ENCODE measurements at regions not wholly inside any gene's neighbourhood (a gene's known extent, or its start where the extent isn't known, plus 50 kb on each side); places are given as distances from the start of the nearest gene placed in this dataset.

GRCh38 chr7:145902123-145902522, 214.5 kb upstream of the CNTNAP2 start:
- ChIA-PET POLR2A (no interaction called here), CTCF (no interaction called here)
- no peak for DNase-seq (ENCODE audit: extremely low spot score)
- TF ChIP-seq L3MBTL2 (conservative IDR thresholded peaks at IDR 0.05) (no peak), FOXM1 (IDR thresholded peaks at IDR 0.05; ENCODE audit: borderline replicate concordance) (no peak), FOXK2 (IDR thresholded peaks at IDR 0.05) (no peak), PKNOX1 (IDR thresholded peaks at IDR 0.05) (no peak), ZNF384 (IDR thresholded peaks at IDR 0.05) (no peak), HDGF (IDR thresholded peaks at IDR 0.05; ENCODE audit: borderline replicate concordance) (no peak)

- DNase-seq (ENCODE audit: extremely low spot score): no peak
- ChIA-PET POLR2A (no interaction called here), CTCF (no interaction called here)
Observed at GRCh38 chr7:145899938-145900337, 216.7 kb upstream of the CNTNAP2 start.

GRCh38 chr7:145893925-145894535, 222.6 kb upstream of the CNTNAP2 start:
- POLR2A ChIA-PET: no interaction called here
- no peak for TF ChIP-seq NFRKB (IDR thresholded peaks at IDR 0.05)
- no peak for TF ChIP-seq ZNF384 (IDR thresholded peaks at IDR 0.05)
- TF ChIP-seq PKNOX1 (IDR thresholded peaks at IDR 0.05): no peak
- TF ChIP-seq ARNT (IDR thresholded peaks at IDR 0.05): no peak
- TF ChIP-seq LEF1 (IDR thresholded peaks at IDR 0.05; ENCODE audit: borderline replicate concordance): no peak
- TF ChIP-seq L3MBTL2 (conservative IDR thresholded peaks at IDR 0.05): no peak
- TF ChIP-seq TARDBP (IDR thresholded peaks at IDR 0.05): no peak
- no peak for TF ChIP-seq BHLHE40 (IDR thresholded peaks at IDR 0.05; ENCODE audit: borderline replicate concordance)
- TF ChIP-seq ELF4 (IDR thresholded peaks at IDR 0.05): no peak
- TF ChIP-seq FOXK2 (IDR thresholded peaks at IDR 0.05): no peak
- TF ChIP-seq FOXM1 (IDR thresholded peaks at IDR 0.05; ENCODE audit: borderline replicate concordance): no peak
- TF ChIP-seq HDGF (IDR thresholded peaks at IDR 0.05; ENCODE audit: borderline replicate concordance): no peak
- TF ChIP-seq SUZ12 (IDR thresholded peaks at IDR 0.05): no peak
- TF ChIP-seq SP1 (IDR thresholded peaks at IDR 0.05): no peak
- no peak for TF ChIP-seq FOXA1 (IDR thresholded peaks at IDR 0.05)
- CTCF ChIA-PET: no interaction called here
- DNase-seq (ENCODE audit: extremely low spot score): no peak

More at GRCh38 chr7:145899938-145900337, 216.7 kb upstream of the CNTNAP2 start:
- no peak for TF ChIP-seq TARDBP (IDR thresholded peaks at IDR 0.05)
- TF ChIP-seq L3MBTL2 (conservative IDR thresholded peaks at IDR 0.05): no peak
- no peak for TF ChIP-seq FOXA1 (IDR thresholded peaks at IDR 0.05)
- TF ChIP-seq CTBP1 (IDR thresholded peaks at IDR 0.05; ENCODE audit: borderline replicate concordance): no peak
- no peak for TF ChIP-seq PKNOX1 (IDR thresholded peaks at IDR 0.05)
- TF ChIP-seq FOXK2 (IDR thresholded peaks at IDR 0.05): no peak
- TF ChIP-seq NFRKB (IDR thresholded peaks at IDR 0.05): no peak
- no peak for TF ChIP-seq SUZ12 (IDR thresholded peaks at IDR 0.05)
- TF ChIP-seq LEF1 (IDR thresholded peaks at IDR 0.05; ENCODE audit: borderline replicate concordance): no peak
- no peak for TF ChIP-seq ELF4 (IDR thresholded peaks at IDR 0.05)
- TF ChIP-seq BHLHE40 (IDR thresholded peaks at IDR 0.05; ENCODE audit: borderline replicate concordance): no peak
- no peak for TF ChIP-seq SP1 (IDR thresholded peaks at IDR 0.05)
- TF ChIP-seq FOXM1 (IDR thresholded peaks at IDR 0.05; ENCODE audit: borderline replicate concordance): no peak
- no peak for TF ChIP-seq HDGF (IDR thresholded peaks at IDR 0.05; ENCODE audit: borderline replicate concordance)
- TF ChIP-seq ZNF384 (IDR thresholded peaks at IDR 0.05): no peak
- no peak for TF ChIP-seq ARNT (IDR thresholded peaks at IDR 0.05)

- DNase-seq (ENCODE audit: extremely low spot score): no peak
- ChIA-PET POLR2A (no interaction called here), CTCF (no interaction called here)
- TF ChIP-seq NFRKB (IDR thresholded peaks at IDR 0.05) (no peak), FOXM1 (IDR thresholded peaks at IDR 0.05; ENCODE audit: borderline replicate concordance) (no peak), PKNOX1 (IDR thresholded peaks at IDR 0.05) (no peak), SUZ12 (IDR thresholded peaks at IDR 0.05) (no peak), L3MBTL2 (conservative IDR thresholded peaks at IDR 0.05) (no peak), FOXA1 (IDR thresholded peaks at IDR 0.05) (no peak), SP1 (IDR thresholded peaks at IDR 0.05) (no peak), ARNT (IDR thresholded peaks at IDR 0.05) (no peak), FOXK2 (IDR thresholded peaks at IDR 0.05) (no peak)
Observed at GRCh38 chr7:145884716-145885514, 231.7 kb upstream of the CNTNAP2 start.

GRCh38 chr7:145876376-145876775, 240.2 kb upstream of the CNTNAP2 start:
- POLR2A ChIA-PET: no interaction called here
- TF ChIP-seq LEF1 (IDR thresholded peaks at IDR 0.05; ENCODE audit: borderline replicate concordance) (no peak), ELF4 (IDR thresholded peaks at IDR 0.05) (no peak), NFRKB (IDR thresholded peaks at IDR 0.05) (no peak), HDGF (IDR thresholded peaks at IDR 0.05; ENCODE audit: borderline replicate concordance) (no peak), CTBP1 (IDR thresholded peaks at IDR 0.05; ENCODE audit: borderline replicate concordance) (no peak), FOXM1 (IDR thresholded peaks at IDR 0.05; ENCODE audit: borderline replicate concordance) (no peak)
- no peak for DNase-seq (ENCODE audit: extremely low spot score)
- CTCF ChIA-PET: no interaction called here
